Gastroesophageal sphincter (tissue), 4 donors: ENCODE measurements at regions not wholly inside any gene's neighbourhood (a gene's known extent, or its start where the extent isn't known, plus 50 kb on each side); places are given as distances from the start of the nearest gene placed in this dataset.

Experiments
- ATAC-seq: fragments of 150-250 bp; one replicate; pipeline ENCODE4 v1.9.1; 2016; ENCODE audit warnings: mild to moderate bottlenecking, moderate library complexity
- H3K27ac ChIP-seq, 4 donors: fragments of 200-600 bp; sonication (generic) in 3 of 4; 1 replicate in 3 of 4; 2 replicates in 1 of 4; pipeline ENCODE4 v1.5.1; 2016 to 2019
- H3K27me3 ChIP-seq: fragments of 200-600 bp; sonication (generic); one replicate; pipeline ENCODE4 v1.5.1; 2019
- H3K36me3 ChIP-seq, 2 donors: fragments of 200-600 bp; sonication (generic); one replicate each; pipeline ENCODE4 v1.5.1; 2019; ENCODE audit warnings: control low read depth in 1 of 2
- H3K4me1 ChIP-seq, 3 donors: fragments of 200-600 bp; sonication (generic); 1 replicate in 2 of 3; 2 replicates in 1 of 3; pipeline ENCODE4 v1.5.1; 2016 to 2019; ENCODE audit warnings: control low read depth in 2 of 3
- H3K4me3 ChIP-seq, 2 donors: fragments of 200-600 bp; sonication (generic); one replicate each; pipeline ENCODE4 v1.5.1; 2019; ENCODE audit warnings: mild to moderate bottlenecking in 1 of 2, moderate library complexity in 1 of 2
- H3K9me3 ChIP-seq, 3 donors: fragments of 200-600 bp; sonication (generic); one replicate each; pipeline ENCODE4 v1.5.1; 2017 to 2019; ENCODE audit warnings: control low read depth in 2 of 3
- EP300 ChIP-seq: sonication (generic); formaldehyde crosslinking; IDR thresholded peaks from one replicate; pipeline ENCODE4 v1.6.1; 2017; ENCODE audit warnings: antibody characterized with exemption, mild to moderate bottlenecking
- POLR2A ChIP-seq, 2 donors: fragments of 450-650 bp; IDR thresholded peaks; one replicate each; pipeline ENCODE4 v1.6.1; 2017; ENCODE audit warnings: antibody characterized with exemption in 2 of 2, mild to moderate bottlenecking in 2 of 2, moderate library complexity in 1 of 2
- POLR2AphosphoS5 ChIP-seq: sonication (generic); formaldehyde crosslinking; IDR thresholded peaks from one replicate; pipeline ENCODE4 v1.6.1; 2017; ENCODE audit warnings: antibody characterized with exemption
- WGBS, 2 donors: methylation state at CpG; one replicate each; pipeline ENCODE4 v1.1.5; 2018; ENCODE audit warnings: low coverage in 1 of 2; 5-methylcytosine and 5-hydroxymethylcytosine counted together
- TF ChIP-seq, protein P1 (sequence below), 4 experiments: fragments of 200-600 bp in 2 of 4; fragments of 450-650 bp in 2 of 4; sonication (generic) in 1 of 4; IDR thresholded peaks; one replicate each; pipeline ENCODE4 v1.5.1; 2017 to 2019; ENCODE audit warnings: antibody characterized with exemption in 4 of 4, mild to moderate bottlenecking in 2 of 4, moderate library complexity in 2 of 4

GRCh38 chr10:128551475-128551874 is 425.3 kb upstream of the MKI67 start:
- 73 to 82% methylated on average over 5 to 6 of the region's 7 CpGs for WGBS, 2 donors
- Histone ChIP-seq H3K27me3 (peaks cover 6% of the 10 kb centered on the region), H3K27ac (no peak overlapping the region), H3K4me1 (no peaks in the 10 kb centered on the region), H3K9me3 (no peaks in the 10 kb centered on the region), H3K4me3 (no peak overlapping the region), H3K36me3 (no peaks in the 10 kb centered on the region)
- no peak for ATAC-seq
- TF ChIP-seq POLR2A (IDR thresholded peaks at IDR 0.05) (no peak), EP300 (no peak), POLR2AphosphoS5 (no peak)
- TF ChIP-seq, protein P1, sequence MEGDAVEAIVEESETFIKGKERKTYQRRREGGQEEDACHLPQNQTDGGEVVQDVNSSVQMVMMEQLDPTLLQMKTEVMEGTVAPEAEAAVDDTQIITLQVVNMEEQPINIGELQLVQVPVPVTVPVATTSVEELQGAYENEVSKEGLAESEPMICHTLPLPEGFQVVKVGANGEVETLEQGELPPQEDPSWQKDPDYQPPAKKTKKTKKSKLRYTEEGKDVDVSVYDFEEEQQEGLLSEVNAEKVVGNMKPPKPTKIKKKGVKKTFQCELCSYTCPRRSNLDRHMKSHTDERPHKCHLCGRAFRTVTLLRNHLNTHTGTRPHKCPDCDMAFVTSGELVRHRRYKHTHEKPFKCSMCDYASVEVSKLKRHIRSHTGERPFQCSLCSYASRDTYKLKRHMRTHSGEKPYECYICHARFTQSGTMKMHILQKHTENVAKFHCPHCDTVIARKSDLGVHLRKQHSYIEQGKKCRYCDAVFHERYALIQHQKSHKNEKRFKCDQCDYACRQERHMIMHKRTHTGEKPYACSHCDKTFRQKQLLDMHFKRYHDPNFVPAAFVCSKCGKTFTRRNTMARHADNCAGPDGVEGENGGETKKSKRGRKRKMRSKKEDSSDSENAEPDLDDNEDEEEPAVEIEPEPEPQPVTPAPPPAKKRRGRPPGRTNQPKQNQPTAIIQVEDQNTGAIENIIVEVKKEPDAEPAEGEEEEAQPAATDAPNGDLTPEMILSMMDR (IDR thresholded peaks at IDR 0.05): no peak

DNA sequence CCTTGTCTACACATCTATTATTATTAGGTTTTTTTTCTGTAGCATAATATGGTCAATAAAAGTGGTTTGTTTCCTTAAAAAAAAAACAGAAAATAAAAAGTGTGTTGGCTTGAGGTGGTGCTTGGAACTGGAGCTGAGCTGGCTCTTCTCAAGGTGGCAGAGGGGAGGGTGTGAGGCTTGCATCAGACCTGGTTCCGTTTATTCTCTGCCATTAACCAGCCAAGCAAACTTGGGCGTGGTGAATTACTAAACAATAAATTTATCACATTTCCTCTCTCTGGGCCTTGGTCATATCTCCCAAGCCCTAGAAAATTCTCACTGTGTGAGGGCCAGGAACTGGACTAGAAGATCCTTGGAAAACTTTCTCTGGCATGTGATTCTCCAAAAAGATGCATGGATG is 427.5 kb upstream of the MKI67 start:
- 59% methylated on average over 2 of the region's 2 CpGs; no CpG with 5 or more reads in 1 of the 2 donors for WGBS, 2 donors

DNA sequence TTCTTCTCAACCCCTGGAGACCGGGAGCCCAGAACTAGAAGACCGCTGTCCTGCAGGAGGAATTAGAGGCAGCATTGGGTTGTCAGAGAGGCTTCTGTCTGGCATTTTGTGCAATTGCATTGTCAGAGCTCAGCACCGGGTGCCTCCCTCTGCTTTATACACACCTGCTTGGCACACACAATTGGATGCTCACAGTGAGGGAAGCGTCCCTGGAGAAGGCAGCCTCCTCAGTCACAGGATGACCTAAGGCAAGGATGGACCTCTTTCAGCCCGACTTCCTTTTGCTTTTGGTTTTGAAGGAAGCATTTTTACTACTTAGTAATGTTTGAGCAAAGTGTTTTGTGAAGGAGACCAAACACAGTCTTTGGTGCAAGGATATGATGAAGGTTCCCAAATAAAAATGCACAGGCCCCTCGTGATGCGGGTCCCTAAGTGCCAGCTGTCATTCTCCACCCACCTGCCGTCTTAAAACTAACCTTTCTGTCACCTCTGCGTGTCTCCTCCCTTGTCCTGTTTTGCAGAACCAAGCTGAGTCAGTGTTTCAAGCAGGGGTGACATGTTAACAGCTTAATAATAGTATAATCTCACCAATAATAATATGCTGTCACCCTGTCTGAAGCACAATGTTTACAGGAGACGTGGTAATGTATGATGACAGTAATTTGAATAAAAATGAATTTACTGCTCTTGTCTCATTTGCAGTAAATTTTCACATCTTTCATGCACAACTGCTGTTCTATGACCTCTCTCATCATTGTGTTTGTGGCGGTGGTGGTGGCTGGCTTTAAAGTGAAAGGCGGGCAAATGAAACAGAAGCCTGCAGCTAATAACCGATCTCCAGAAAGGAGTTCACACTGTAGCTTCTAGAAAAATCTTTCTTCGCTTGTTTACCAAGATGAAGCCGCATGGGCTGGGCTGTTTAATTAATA is 430.2 kb upstream of the MKI67 start:
- WGBS, 2 donors: 72 to 76% methylated on average over 13 to 15 of the region's 15 CpGs
- no peak overlapping the region for H3K4me3 ChIP-seq
- H3K4me1 ChIP-seq: no peaks in the 10 kb centered on the region
- peaks cover 0 to 7% (median 0%) of the 10 kb centered on the region in 3 donors for H3K9me3 ChIP-seq
- no peak for ATAC-seq
- H3K27ac ChIP-seq: no peak overlapping the region
- TF ChIP-seq POLR2AphosphoS5: no peak
- TF ChIP-seq EP300: no peak
- no peak for TF ChIP-seq POLR2A (IDR thresholded peaks at IDR 0.05)
- TF ChIP-seq, protein P1 (IDR thresholded peaks at IDR 0.05): no peak
- peaks cover 9% of the 10 kb centered on the region for H3K27me3 ChIP-seq
- H3K36me3 ChIP-seq: no peaks in the 10 kb centered on the region

More for the DNA sequence above, 427.5 kb upstream of the MKI67 start:
- Histone ChIP-seq H3K27ac (no peak overlapping the region), H3K4me3 (no peak overlapping the region), H3K9me3 (no peaks in the 10 kb centered on the region), H3K4me1 (no peaks in the 10 kb centered on the region), H3K27me3 (peaks cover 5% of the 10 kb centered on the region), H3K36me3 (no peaks in the 10 kb centered on the region)
- TF ChIP-seq POLR2AphosphoS5 (no peak), EP300 (no peak), POLR2A (IDR thresholded peaks at IDR 0.05) (no peak)
- TF ChIP-seq, protein P1 (IDR thresholded peaks at IDR 0.05): no peak
- ATAC-seq: no peak

DNA sequence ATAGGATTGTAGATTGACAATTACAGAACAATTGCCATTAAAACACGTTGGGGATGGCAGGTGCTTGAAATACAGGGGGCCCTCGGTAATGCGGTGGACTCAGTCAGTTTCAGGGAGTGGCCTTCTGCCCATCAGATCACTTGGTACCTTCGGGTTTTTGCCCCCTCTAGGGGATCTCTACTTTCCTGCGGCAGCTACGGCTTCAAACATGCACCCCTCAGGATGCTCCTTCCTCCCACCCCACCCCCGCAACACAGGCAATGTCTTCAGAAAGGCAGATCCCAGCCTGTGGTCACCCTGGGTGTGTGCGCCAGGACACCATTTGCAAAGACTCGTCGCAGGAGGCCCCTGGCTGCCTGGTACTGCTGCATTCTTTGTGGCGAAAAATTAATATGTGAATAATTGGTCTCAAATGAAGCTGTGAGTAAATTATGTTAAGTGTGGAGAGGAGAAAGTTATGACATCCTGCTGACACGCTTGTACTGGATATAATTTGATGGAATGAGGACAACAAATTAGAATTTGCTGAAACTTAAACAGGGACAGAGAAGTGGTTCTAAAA is 431.0 kb upstream of the MKI67 start:
- no peak overlapping the region for H3K4me3 ChIP-seq
- H3K27me3 ChIP-seq: peaks cover 9% of the 10 kb centered on the region
- ATAC-seq: no peak
- TF ChIP-seq EP300 (no peak), POLR2AphosphoS5 (no peak), POLR2A (IDR thresholded peaks at IDR 0.05) (no peak)
- TF ChIP-seq, protein P1 (IDR thresholded peaks at IDR 0.05): no peak
- peaks cover 0 to 14% (median 0%) of the 10 kb centered on the region in 3 donors for H3K9me3 ChIP-seq
- no peaks in the 10 kb centered on the region for H3K36me3 ChIP-seq
- no peaks in the 10 kb centered on the region for H3K4me1 ChIP-seq
- 74 to 76% methylated on average over 8 to 9 of the region's 12 CpGs for WGBS, 2 donors
- no peak overlapping the region for H3K27ac ChIP-seq
